Left lung (tissue), 4 donors: ENCODE measurements at regions not wholly inside any gene's neighbourhood (a gene's known extent, or its start where the extent isn't known, plus 50 kb on each side); places are given as distances from the start of the nearest gene placed in this dataset.
A peak's percentile ranks its signal among the peaks of the same experiment; 100 is the strongest.

Source experiments
- ATAC-seq: fragments of 200-7000 bp; cut with Tn5 transposase; one replicate; pipeline ENCODE4 v1.9.1; 2020; ENCODE audit warnings: moderate library complexity
- DNase-seq, 4 donors: peaks; one replicate each; pipeline ENCODE4 v3.0.0-alpha.2; 2013 to 2020
- H3K27ac ChIP-seq, 2 donors: fragments of 200-600 bp; sonication (generic) in 1 of 2; one replicate each; pipeline versions ENCODE4 v1.5.0 to v1.8.0; 2020 to 2021
- H3K27me3 ChIP-seq, 2 donors: fragments of 200-600 bp; sonication (generic) in 1 of 2; one replicate each; pipeline versions ENCODE4 v1.5.0 to v1.8.0; 2020 to 2021
- H3K36me3 ChIP-seq, 2 donors: fragments of 200-600 bp; sonication (generic) in 1 of 2; one replicate each; pipeline versions ENCODE4 v1.5.0 to v1.8.0; 2020 to 2021
- H3K4me1 ChIP-seq, 2 donors: fragments of 200-600 bp; one replicate each; pipeline ENCODE4 v1.8.0; 2021
- H3K4me3 ChIP-seq, 2 donors: fragments of 200-600 bp; sonication (generic) in 1 of 2; one replicate each; pipeline versions ENCODE4 v1.5.0 to v1.8.0; 2020 to 2021; ENCODE audit warnings: mild to moderate bottlenecking in 1 of 2
- H3K9me3 ChIP-seq, 2 donors: fragments of 200-600 bp; sonication (generic) in 1 of 2; one replicate each; pipeline versions ENCODE4 v1.5.0 to v1.8.0; 2020 to 2021
- CTCF ChIP-seq, 2 donors: fragments of 200-600 bp; sonication (generic) in 1 of 2; IDR thresholded peaks; one replicate each; pipeline versions ENCODE4 v1.5.0 to v1.8.0; 2021; ENCODE audit warnings: antibody characterized with exemption in 2 of 2
- intact Hi-C, 2 donors: fragments of 100-400 bp; cut with DNase I; formaldehyde crosslinking; loops; one replicate each; pipeline versions ENCODE4 v1.11.2 to v1.14.2; 2022
- donor health status: DM: no; HTN: yes; CAD: no.
- donor health status: DM: no; HTN: no; CAD: no.

DNA sequence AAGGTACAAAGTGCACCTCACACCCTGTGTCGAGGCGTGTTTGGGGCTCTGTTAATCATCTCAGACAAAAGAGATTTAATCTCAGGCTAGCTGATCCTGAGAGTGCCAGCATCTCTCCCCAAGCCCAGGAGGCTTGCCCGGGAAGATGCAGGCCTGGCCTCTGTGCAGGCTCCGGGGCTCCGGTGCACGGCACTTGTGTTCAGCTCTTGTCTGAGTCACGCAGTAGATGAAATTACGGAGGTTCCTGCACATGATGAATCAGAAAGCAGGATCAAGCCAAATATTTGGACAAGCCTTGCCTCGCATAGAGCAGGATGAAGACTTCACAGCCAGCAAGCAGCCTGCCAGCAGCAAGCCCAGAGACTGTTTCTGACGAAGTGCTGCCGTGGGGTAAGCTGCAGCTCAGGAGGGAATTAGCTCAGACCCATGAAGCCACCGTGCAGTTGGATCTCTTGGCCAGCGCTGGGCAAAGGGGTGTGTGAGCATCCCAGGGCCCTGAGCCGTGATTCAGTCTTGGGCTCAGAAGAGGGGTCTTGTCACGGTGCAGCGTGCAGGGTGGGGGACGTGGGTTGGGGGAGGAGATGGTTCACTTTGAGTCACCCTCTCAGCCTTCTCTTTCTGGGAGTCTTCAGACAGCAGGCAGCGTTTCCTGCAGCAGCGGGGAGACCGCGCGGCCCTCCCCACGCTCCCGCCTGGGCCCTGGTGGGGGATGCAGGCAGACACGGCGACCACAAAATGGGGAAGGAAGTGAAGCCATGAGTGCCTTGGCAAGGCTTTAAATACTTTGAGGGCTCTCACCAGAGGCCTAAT lies 89.2 kb upstream of the MEF2A start:
- Histone ChIP-seq H3K9me3 (no peaks in the 10 kb centered on the region), H3K27me3 (no peaks in the 10 kb centered on the region), H3K27ac (peak overlapping the region; percentile 48 to 68), H3K4me1 (peaks cover 12 to 59% of the 10 kb centered on the region in 2 donors), H3K36me3 (no peaks in the 10 kb centered on the region), H3K4me3 (no peak overlapping the region)
- ATAC-seq: peak; percentile 75
- intact Hi-C loops: no loop called here
- peak; percentile 66 to 87 (median 82) for DNase-seq
- no peak for TF ChIP-seq CTCF (IDR thresholded peaks at IDR 0.05)

DNA sequence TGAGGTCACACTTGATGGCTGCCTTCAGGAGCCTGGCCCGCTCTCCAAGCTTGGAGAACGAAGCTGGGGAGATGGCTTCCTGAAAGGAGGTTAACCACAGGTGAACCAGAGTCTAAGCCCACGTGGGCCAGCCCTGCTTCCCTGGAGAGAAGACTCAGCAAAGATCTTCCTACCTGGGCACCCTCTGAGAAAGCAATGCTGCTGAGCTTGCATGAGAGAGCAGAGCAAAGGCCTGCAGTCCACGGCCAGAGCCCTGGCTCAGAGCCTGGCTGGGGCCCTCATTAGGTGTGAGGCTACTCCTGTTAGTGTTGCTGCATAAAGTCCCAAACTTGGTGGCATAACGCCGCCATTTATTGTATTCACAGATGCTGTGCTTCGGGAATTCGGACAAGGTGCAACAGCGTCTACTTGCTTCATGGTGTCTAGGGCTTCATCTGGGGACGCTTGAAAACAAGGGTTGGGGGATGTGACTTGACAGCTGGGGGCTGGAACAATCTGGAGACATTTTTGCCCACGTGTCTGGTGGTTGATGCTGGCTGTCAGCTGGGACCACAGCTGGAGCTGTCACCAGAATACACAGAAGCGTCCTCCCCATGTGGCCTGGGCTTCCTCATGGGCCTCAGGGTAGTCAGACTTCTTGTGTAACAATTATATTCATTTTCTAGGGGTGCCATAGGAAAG lies 87.9 kb upstream of the MEF2A start:
- no peak for ATAC-seq
- no peaks in the 10 kb centered on the region for H3K9me3 ChIP-seq
- no peak overlapping the region for H3K4me3 ChIP-seq
- no peak for DNase-seq
- H3K36me3 ChIP-seq: no peaks in the 10 kb centered on the region
- TF ChIP-seq CTCF (IDR thresholded peaks at IDR 0.05): no peak
- intact Hi-C loops: no loop called here
- H3K27ac ChIP-seq: no peak overlapping the region
- no peaks in the 10 kb centered on the region for H3K27me3 ChIP-seq
- peaks cover 12 to 55% of the 10 kb centered on the region in 2 donors for H3K4me1 ChIP-seq

DNA sequence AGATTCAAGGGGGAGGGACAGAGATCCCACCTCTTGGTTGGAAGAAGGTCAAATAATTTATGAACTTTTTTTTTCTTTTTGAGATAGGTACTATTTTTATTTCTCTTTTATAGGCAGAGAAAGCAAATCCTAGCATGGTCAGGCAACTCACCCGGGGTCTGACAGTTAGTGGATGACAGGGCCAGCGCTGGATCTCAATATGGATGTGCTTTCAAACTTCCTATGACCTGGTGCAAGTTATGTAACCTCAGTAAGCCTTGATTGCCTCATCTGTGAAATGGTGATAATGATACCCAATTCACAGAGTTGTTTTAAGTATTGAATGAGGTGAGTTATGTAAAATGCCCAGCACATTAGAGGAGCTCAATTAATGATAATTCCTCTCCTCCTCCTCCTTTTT lies 86.8 kb upstream of the MEF2A start:
- Histone ChIP-seq H3K36me3 (no peaks in the 10 kb centered on the region), H3K27ac (no peak overlapping the region), H3K27me3 (no peaks in the 10 kb centered on the region), H3K4me3 (no peak overlapping the region), H3K4me1 (peaks cover 12 to 45% of the 10 kb centered on the region in 2 donors), H3K9me3 (no peaks in the 10 kb centered on the region)
- ATAC-seq: no peak
- no peak for TF ChIP-seq CTCF (IDR thresholded peaks at IDR 0.05)
- intact Hi-C loops: no loop called here
- DNase-seq: no peak

GRCh38 chr15:99480016-99480810 lies 85.6 kb upstream of the MEF2A start:
- intact Hi-C loops: no loop called here
- Histone ChIP-seq H3K9me3 (no peaks in the 10 kb centered on the region), H3K4me3 (no peak overlapping the region), H3K27me3 (no peaks in the 10 kb centered on the region), H3K36me3 (no peaks in the 10 kb centered on the region), H3K27ac (no peak overlapping the region), H3K4me1 (peaks cover 12 to 35% of the 10 kb centered on the region in 2 donors)
- no peak for DNase-seq
- ATAC-seq: no peak
- no peak for TF ChIP-seq CTCF (IDR thresholded peaks at IDR 0.05)
